ENCODE measurements at regions not wholly inside any gene's neighbourhood (a gene's known extent, or its start where the extent isn't known, plus 50 kb on each side); places are given as distances from the start of the nearest gene placed in this dataset.

GRCh38 chr6:122068291-122068769 is 331.1 kb upstream of the HSF2 start:
- intact Hi-C loops (cut with DNase I) = no loop called here
- ATAC-seq = peak in 7 of 8 donors; percentile 9 to 65 (median 51)
- no peak for DNase-seq
- 15 to 21% methylated on average over 3 of the region's 3 CpGs for WGBS, 2 donors
- Histone ChIP-seq H3K4me3 (no peak overlapping the region), H3K4me1 (peaks cover 0 to 14% (median 0%) of the 10 kb centered on the region in 9 donors), H3K27ac (peak overlapping the region in 8 of 10 donors; percentile 1 to 64 (median 28)), H3K9me3 (no peaks in the 10 kb centered on the region), H3K36me3 (no peaks in the 10 kb centered on the region), H3K27me3 (no peaks in the 10 kb centered on the region)
- TF ChIP-seq CTCF (IDR thresholded peaks at IDR 0.05) = no peak

GRCh38 chr6:122069932-122070331 is 329.5 kb upstream of the HSF2 start:
- Histone ChIP-seq H3K27ac (no peak overlapping the region), H3K4me3 (no peak overlapping the region), H3K4me1 (peaks cover 0 to 14% (median 0%) of the 10 kb centered on the region in 9 donors), H3K9me3 (no peaks in the 10 kb centered on the region), H3K27me3 (no peaks in the 10 kb centered on the region), H3K36me3 (no peaks in the 10 kb centered on the region)
- no peak for TF ChIP-seq CTCF (IDR thresholded peaks at IDR 0.05)
- DNase-seq (no peak), ATAC-seq (no peak)
- 68 to 78% methylated on average over 4 of the region's 4 CpGs for WGBS, 2 donors
- intact Hi-C loops (cut with DNase I) = no loop called here

- H3K4me3 ChIP-seq = no peak overlapping the region
- H3K36me3 ChIP-seq = no peaks in the 10 kb centered on the region
- intact Hi-C loops (cut with DNase I) = no loop called here
- DNase-seq = peak in 1 of 2 donors; percentile 36
- no peak for TF ChIP-seq CTCF (IDR thresholded peaks at IDR 0.05)
- ATAC-seq = peak in 7 of 8 donors; percentile 17 to 81 (median 70)
- no peak overlapping the region for H3K27ac ChIP-seq
- H3K9me3 ChIP-seq = no peaks in the 10 kb centered on the region
- WGBS, 2 donors = 77 to 83% methylated on average over 8 of the region's 8 CpGs
- no peaks in the 10 kb centered on the region for H3K27me3 ChIP-seq
- peaks cover 0 to 14% (median 0%) of the 10 kb centered on the region in 9 donors for H3K4me1 ChIP-seq
These were observed 327.3 kb upstream of the HSF2 start for GRCh38 chr6:122072014-122072647.

- Histone ChIP-seq H3K27ac (no peak overlapping the region), H3K4me3 (no peak overlapping the region), H3K9me3 (no peaks in the 10 kb centered on the region), H3K4me1 (no peaks in the 10 kb centered on the region), H3K36me3 (no peaks in the 10 kb centered on the region), H3K27me3 (no peaks in the 10 kb centered on the region)
- DNase-seq = no peak
- TF ChIP-seq CTCF (IDR thresholded peaks at IDR 0.05) = no peak
- intact Hi-C loops (cut with DNase I) = no loop called here
- ATAC-seq = no peak
These were observed 324.2 kb upstream of the HSF2 start for GRCh38 chr6:122075084-122075838.

Measured in heart right ventricle (tissue), 16 donors.